SKM-1 treated with dmso at 0.1 percent for 144 hours (cell line): ENCODE measurements at regions not wholly inside any gene's neighbourhood (a gene's known extent, or its start where the extent isn't known, plus 50 kb on each side); places are given as distances from the start of the nearest gene placed in this dataset.

ENCODE experiments used
- DNase-seq: peaks from one replicate; lab custom pipeline; 2025; ENCODE audit not compliant: unreplicated experiment; lab: John Stamatoyannopoulos, UW

DNA sequence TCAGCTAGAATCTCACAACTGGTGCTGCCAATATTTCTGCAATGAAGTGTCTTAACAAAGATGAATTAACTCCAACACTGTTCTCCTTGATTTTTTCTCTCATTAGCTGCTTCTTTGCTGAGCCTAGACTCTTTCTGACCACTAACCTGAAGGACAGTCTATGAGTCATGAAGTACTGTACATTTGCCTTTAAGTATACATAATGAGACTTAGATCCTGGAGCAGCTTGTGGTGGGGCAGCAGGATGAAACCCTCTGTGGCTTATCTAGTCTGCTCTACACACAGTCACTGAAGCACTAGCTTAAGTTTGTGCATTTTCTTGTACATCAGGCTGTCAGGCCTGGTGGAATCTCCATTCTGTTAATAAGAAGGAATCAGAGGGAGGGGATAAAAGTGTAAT lies 307.4 kb upstream of the SMIM31 start:
- no peak for DNase-seq

DNA sequence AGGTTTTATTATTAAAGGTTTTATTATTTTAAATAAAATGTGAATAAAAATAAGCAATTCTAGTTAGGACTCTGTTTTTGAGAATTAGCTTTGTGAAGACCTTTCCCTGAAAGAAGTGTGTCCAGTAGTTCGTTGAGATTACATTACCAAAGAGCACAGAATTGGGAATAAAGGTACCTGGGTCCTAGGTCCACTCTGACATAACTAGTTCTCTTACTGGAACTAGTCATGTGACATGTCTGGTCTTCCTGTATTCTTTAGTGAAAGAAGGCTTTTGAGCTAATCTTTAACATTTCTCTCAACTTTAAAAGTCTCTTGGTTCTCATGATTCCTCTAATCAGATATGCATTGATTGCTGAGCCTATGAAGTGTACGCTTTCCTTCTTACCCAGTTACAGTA lies 292.0 kb upstream of the SMIM31 start:
- no peak for DNase-seq

DNA sequence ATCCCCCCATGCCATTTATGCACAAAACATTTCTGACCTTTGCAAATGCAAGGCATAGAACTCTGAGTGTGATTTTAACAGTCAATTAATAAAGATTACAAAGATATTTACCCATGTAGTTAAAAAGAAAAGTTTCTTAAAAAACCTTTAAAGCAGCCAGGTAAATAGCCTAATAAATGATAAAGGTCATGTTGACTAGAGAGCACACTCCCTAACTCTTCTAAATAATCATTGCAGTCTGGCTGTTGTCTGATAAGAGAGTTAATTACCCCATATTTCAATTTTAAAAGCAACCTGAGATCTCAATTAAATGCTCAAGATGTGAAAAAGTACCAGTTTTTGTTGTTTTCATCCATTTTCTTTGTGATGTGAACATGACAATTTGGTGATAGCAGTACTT lies 291.5 kb upstream of the SMIM31 start:
- DNase-seq, result no peak

- DNase-seq, result no peak
Observed at GRCh38 chr4:164464313-164464712, 289.6 kb upstream of the SMIM31 start.

DNA sequence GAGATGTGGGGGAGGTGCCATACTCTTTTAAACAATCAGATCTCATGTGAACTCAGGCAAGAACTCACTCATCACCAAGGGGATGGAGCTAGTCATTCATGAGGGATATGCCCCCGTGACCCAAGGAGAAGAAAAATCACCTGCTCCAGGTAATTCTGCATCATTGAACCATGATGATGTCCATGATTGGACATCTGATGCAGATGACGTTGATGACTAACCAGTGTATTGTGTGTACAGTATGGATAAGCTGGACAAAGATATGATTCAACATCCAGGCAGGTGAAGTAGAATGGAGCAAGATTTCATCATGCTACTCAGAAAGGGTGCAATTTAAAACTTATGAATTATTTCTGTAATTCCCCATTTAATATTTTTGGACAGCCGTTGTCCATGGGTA lies 286.4 kb upstream of the SMIM31 start:
- no peak for DNase-seq

GRCh38 chr4:164481306-164482091 lies 272.4 kb upstream of the SMIM31 start:
- no peak for DNase-seq

DNA sequence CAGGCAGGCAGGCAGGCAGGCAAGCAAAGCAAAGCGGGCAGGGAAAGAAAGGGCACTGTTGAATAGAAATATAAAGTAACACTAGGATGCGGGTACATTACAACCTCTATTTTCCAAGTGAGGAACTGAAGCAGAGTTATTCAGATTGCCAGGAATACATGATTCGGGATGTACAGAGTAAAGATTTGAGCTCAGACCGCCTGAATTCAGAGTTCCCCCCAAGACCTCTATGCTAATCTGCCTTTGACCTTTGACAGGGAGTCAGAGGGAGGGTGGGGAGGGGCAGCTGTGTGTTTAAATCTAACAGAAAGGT lies 271.9 kb upstream of the SMIM31 start:
- DNase-seq, result no peak

- DNase-seq, result no peak
Observed at GRCh38 chr4:164482758-164483157, 271.2 kb upstream of the SMIM31 start.

DNA sequence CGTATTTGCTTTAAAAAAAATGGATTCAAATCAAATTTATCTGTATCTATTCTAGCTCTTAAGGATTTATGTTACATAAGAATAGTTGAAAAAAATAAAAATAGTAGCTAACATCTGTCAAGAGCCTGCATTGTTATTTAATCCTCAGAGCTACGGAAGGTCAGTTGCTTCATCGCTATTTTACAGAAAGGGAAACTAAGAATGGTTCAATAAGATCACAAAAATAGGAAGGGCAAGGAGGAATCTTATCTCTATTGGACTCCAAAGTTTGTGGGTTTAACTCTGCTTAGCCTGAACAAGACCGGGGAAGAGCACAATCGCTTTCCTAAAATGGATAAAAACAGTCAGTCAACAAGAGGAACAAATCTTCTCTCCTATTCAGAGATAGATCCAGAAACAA lies 270.2 kb upstream of the SMIM31 start:
- DNase-seq, result no peak

DNA sequence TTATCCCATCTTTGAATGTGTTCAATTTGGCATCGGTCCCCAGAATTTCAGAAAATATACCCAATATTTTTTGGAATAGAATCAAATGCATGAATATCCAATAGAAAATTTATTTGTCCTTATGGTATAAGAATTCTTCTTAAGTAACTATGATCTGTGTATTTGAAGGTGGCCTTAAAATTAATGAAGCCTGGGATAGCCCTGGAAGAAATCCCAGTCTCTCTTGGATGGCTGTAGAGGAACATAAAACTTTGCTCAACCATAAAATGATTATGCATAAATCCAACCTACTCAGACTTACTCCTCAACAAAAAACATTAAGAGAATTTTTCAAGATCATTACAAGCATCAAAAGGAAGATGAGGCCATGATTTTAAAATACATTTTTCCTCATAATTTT lies 269.4 kb upstream of the SMIM31 start:
- no peak for DNase-seq

DNA sequence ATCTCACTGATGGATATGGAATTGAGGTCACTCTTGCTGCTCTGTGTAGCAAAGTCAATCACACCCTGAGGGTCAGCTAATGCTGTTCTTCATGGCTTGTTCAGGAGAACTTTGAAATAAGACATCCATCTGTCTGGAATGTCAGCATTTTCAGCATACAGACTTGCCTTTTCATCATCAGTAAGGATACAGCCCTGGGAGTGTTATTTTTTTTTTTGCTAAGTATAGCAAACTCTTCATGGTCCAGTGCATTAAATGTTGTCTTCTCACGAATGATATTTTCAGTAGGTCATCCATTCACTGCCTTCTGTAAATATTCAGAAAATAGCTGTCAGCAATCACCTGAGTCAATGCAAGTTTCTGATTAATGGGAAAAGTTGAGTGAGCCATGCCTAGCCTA lies 268.8 kb upstream of the SMIM31 start:
- DNase-seq, result no peak

DNA sequence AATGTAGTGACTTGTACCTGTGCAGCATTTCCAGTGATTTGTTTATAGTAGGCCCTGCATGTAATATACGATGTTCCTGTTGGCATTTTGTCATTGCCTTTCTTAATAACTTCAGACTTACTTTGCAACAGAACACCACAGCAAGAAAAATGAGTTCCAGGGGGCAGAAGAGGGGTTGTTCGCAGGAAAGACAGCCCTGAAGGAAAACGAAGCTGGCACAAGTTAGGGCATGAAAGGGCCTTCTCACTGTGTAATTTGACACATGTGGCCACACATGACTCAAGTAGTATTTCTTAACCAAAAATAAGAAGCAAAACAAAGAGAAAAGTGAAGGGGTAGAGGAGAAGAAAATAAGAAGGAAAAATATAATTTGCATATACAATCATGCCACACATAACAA lies 265.8 kb upstream of the SMIM31 start:
- DNase-seq, result no peak

DNA sequence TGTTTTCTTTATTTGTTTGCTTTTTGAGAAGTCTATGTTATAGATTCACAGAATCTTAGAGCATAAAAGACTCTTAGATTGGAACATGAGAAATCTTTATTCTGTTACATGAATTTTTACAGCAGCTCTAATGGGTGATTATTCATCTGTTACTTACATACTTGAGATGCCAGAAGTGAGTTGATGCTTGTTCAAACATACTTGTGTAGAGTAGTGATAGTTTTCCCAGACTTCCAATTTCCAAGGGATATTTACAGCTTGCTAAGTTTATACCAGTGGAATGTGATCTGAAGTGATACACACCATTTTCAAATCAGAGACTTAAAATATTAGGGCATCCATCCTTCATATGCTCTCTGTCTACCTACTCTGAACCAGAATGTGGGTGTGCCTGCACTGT lies 252.9 kb upstream of the SMIM31 start:
- no peak for DNase-seq

DNA sequence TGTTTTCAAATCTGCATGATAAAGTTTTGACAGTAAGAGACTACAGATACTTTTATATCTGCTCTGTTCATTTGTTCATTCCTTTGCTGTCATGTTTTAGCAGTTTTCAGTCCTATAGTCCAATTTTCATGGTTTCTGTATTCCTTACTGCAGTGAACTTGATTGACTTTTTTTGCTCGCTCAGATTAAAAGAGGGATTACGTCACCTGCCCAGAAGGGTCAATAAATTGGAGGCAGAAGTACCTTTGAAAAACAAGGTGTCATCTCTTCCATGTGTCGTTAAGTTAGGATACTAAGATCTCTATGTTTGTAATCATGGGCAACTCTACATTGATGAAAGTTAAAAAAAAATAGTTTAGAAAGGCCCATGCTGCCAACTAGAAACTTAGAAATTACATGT lies 250.1 kb upstream of the SMIM31 start:
- DNase-seq, result no peak

- no peak for DNase-seq
Observed at GRCh38 chr4:164508097-164508496, 245.8 kb upstream of the SMIM31 start.

- DNase-seq, result peak; percentile 67
Observed at GRCh38 chr4:164508771-164509170, 245.2 kb upstream of the SMIM31 start.

- DNase-seq, result peak; percentile 45
Observed at GRCh38 chr4:164509951-164510350, 244.0 kb upstream of the SMIM31 start.

DNA sequence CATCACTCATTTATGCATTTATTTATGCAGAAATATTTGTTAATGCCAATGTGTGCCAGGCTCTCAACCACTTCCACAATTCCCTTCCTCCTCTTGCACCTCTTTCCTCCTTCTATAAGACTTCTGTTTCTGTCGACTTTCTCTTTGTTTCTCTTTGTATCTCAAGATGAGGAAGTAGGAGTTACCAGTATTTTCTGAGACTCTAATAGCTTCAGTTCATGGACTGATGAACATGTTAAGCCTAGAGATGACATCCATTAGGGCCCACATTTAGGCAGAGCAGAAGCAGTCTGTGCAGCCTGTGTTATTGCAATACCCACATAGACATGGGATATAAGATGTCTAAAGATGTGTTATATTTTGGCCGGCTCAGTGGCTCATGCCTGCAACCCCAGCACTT lies 241.8 kb upstream of the SMIM31 start:
- peak; percentile 90 for DNase-seq

GRCh38 chr4:164514765-164515164 lies 239.2 kb upstream of the SMIM31 start:
- DNase-seq, result no peak

DNA sequence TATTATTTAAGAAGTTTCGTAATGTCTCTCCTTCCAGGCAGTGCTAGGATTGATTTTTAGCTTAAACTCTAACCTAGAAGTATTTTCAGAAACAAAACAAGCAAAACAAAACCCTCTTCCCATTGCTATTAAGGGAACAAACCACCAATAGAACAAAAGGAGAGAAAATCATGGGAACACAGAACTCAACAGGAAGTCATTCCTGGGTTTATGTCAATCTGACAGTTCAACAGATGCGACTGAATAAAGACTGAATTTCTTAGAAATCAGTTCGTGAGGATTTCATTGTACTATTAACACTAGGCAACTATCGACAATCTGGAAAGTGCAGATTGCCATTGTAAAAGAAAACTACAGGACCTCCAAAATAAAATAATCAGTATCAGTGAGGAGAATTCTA lies 229.1 kb upstream of the SMIM31 start:
- DNase-seq, result no peak

DNA sequence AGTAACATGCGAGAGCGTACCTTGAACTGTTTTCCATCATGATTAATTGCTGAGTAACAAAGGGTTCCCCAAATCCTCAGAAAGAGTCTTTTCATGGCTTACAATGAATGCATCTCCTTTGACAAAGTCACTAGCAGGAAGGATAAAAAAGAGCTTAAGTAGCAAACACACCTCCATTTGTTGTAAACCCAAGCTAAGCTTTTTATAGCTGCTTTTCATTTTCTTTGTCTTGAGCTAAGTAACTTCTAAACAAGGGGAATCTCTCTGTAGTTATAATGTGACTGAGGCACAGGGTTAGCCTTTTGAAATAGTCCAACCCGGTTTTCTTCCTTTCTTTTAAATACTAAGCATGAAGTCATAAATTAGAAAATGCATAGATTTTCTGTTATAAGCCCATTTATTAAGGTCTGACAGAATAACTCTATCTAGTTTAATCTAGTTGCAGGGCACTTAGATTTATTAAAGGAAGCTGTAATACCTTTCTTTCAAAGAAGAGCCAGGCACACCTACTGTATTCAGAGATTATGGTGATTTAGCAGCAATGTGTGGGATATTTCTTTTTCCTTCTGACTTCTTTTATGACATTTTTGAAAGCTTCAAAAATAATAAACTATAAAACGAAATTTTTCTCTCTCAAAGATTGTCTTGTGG lies 226.9 kb upstream of the SMIM31 start:
- DNase-seq, result no peak

DNA sequence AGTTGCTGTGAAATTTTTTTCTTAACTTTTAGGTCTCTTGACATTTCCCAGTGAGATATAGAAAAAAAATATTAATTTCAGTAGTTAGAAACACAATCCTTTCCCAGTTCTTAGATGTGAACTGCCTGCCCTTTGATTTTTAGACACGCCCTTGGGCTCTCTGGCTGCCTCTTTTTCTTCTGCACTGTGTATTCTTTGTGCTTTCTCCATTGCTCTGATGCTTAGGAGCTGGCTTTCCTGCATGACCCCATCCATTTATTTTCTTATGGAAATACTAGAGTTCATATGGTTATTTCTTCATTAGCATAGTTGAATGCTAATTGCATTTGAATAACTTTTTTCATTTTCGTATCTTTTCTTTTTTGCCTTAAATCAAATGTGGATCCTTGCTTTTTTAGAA lies 224.9 kb upstream of the SMIM31 start:
- no peak for DNase-seq

DNA sequence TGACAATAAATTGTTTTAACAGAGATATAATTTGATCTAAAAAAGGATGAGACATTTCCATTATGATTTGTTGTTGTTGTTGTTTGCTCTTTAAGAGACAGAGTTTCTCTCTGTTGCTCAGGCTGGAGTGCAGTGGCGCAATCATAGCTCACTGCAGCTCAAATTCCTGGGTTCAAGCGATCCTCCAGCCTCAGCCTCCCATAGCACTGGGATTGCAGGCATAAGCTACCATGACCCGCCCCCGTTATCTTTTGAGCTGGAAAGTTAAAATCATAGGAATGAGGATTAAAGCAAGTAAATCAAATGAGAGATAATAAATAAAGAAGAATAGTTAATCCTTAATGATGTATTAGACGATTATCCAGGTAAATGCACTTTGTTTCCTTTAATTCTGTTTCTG lies 224.4 kb upstream of the SMIM31 start:
- DNase-seq, result no peak
